GM23248 (cell line): ENCODE measurements at regions not wholly inside any gene's neighbourhood (a gene's known extent, or its start where the extent isn't known, plus 50 kb on each side); places are given as distances from the start of the nearest gene placed in this dataset.

ENCODE experiments used
- EZH2 ChIP-seq: fragments of 200-600 bp; sonication (generic); IDR thresholded peaks from 2 replicates; pipeline ENCODE4 v1.6.1; 2018; ENCODE audit warnings: antibody characterized with exemption, mild to moderate bottlenecking; ENCODE audit not compliant: insufficient read depth, poor library complexity, severe bottlenecking
- EZH2phosphoT487 ChIP-seq: fragments of 200-600 bp; sonication (generic); IDR thresholded peaks from 2 replicates; pipeline ENCODE4 v1.6.1; 2018; ENCODE audit warnings: antibody characterized with exemption, moderate library complexity, mild to moderate bottlenecking, low read depth; ENCODE audit not compliant: insufficient read depth

DNA sequence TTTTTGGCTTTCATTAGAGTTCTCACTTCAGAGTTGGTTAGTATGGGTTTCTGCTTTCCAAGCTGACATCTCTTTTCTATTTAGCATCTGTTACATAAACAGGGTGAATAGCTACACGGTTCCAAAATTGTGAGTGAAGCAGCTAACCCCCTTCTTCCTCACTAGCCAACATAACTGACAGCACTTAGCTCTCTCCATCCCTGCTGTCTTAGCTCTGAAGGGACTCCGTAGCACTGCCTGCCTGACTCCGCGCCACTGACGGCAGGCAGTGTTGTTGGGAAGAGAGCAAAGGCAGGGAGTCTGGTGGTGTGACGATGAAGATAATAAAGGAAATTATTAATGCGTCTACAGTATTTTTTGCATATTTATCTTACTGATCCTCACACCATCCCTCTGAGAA is 247.0 kb downstream of the PTBP2 start:
- no peak for TF ChIP-seq EZH2
- no peak for TF ChIP-seq EZH2phosphoT487
